GM12872 (cell line): ENCODE measurements at regions not wholly inside any gene's neighbourhood (a gene's known extent, or its start where the extent isn't known, plus 50 kb on each side); places are given as distances from the start of the nearest gene placed in this dataset.

ENCODE experiments used
- TF ChIP-seq, protein P1 (sequence below): IDR thresholded peaks from 3 replicates; pipeline ENCODE4 v1.5.1; 2011; ENCODE audit warnings: low read depth, mild to moderate bottlenecking, low read length, moderate library complexity; ENCODE audit not compliant: insufficient read depth

- TF ChIP-seq, protein P1, sequence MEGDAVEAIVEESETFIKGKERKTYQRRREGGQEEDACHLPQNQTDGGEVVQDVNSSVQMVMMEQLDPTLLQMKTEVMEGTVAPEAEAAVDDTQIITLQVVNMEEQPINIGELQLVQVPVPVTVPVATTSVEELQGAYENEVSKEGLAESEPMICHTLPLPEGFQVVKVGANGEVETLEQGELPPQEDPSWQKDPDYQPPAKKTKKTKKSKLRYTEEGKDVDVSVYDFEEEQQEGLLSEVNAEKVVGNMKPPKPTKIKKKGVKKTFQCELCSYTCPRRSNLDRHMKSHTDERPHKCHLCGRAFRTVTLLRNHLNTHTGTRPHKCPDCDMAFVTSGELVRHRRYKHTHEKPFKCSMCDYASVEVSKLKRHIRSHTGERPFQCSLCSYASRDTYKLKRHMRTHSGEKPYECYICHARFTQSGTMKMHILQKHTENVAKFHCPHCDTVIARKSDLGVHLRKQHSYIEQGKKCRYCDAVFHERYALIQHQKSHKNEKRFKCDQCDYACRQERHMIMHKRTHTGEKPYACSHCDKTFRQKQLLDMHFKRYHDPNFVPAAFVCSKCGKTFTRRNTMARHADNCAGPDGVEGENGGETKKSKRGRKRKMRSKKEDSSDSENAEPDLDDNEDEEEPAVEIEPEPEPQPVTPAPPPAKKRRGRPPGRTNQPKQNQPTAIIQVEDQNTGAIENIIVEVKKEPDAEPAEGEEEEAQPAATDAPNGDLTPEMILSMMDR, result no peak
These were observed 262.6 kb downstream of the STIM2 start for GRCh38 chr4:27123123-27123768.

DNA sequence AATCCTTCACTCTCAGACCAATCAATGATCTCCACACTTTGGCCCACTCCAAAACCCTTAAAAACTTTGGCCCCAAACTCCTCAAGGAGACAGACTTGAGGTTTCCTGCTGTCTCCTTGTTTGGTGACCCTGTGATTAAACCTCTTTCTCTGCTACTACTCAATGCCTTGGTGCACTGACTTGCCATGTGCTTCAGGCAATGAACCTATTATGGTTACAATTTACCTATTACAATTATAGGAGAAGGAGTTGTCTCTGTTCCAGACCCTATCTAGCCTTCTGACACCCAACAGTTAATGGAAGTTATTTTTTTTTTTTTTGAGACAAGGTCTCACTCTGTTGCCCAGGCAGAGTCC, 263.1 kb downstream of the STIM2 start:
- TF ChIP-seq, protein P1, result no peak

DNA sequence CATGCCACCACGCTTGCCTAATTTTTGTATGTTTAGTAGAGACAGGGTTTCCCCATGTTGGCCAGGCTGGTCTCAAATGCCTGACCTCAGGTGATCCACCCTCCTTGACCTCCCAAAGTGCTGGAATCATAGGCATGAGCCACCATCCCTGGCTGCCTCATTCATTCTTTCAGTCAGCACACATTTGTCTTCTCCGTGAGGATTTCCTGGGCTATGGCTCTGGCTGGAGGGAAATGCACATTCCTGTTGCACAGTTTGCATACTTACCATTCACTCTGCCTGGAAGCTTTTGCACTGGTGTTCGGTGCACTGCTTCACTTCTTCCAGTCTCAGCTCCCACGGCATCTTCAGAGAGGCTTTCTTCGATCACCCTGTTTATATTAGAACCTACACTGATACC, 267.8 kb downstream of the STIM2 start:
- TF ChIP-seq, protein P1, result no peak

DNA sequence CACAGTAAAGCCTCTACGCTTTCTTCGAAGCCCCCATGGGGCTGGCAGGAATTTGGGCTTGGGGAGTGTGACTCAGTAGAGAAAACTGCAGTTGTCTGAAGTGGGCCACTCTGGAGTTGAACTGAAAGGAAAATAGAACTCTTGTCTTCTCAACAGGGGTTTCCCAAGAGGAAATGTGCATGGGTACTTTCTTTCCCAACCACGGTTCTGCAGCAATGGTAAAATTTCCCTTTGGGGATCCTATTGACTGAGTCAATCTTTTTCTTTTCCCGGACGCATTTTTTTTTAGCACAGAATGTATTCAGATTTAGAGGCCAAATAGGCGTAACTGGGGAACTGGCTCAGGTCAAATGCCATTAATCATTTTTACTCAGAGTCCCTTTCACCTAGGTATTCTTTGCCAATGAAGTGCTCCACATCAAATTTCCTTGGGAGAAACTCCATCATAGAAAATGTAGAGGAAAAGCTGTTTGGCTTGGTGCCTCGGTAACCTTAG, 269.3 kb downstream of the STIM2 start:
- TF ChIP-seq, protein P1, result no peak

DNA sequence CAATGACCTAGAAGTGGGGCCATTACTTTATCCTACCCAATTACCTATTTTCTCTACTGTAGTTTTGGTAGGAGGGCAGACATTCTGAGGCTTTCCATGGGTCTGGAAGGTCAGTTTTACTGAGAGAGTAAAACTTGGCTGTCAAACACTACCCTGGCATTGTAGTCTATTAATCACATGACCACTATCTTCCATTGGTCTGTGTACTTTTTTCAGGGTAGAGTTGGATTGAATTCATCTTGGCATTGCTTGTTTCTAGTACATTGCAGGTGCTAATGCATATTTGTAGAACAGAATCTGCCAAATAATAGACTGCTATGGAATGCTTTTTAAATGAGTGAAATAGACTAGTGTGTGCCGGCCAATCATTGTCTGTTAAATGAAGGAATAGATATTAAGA, 271.9 kb downstream of the STIM2 start:
- TF ChIP-seq, protein P1, result no peak

GRCh38 chr4:27140486-27140885, 279.8 kb downstream of the STIM2 start:
- TF ChIP-seq, protein P1, result no peak

DNA sequence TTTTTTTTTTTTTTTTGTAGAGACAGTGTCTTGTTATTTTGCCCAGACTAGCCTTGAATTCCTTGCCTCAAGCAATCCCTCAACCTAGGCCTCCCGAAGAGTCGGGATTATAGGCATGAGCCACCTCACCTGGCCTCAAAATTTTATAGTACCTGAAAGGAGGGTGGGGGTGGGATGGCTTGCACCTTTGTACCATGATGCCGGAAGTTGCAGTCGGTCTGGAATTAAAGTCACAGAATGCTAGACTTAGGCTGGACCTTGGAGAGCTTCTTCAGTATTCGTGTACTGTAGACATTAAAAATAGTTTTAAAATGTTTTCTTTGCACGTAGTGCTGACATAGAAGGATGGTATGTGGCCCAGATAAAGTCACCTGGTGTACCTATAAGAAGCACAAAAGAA, 280.9 kb downstream of the STIM2 start:
- TF ChIP-seq, protein P1, result no peak

GRCh38 chr4:27142841-27143240, 282.2 kb downstream of the STIM2 start:
- TF ChIP-seq, protein P1, result no peak
